Cardiac muscle cell (in vitro differentiated cells and primary cell): ENCODE measurements at regions not wholly inside any gene's neighbourhood (a gene's known extent, or its start where the extent isn't known, plus 50 kb on each side); places are given as distances from the start of the nearest gene placed in this dataset.

ENCODE experiments used
- DNase-seq, 2 donors: peaks; one replicate each; pipeline versions ENCODE4 v3.0.0 to v3.0.0-alpha.2; 2010 to 2017; ENCODE audit warnings: low read depth in 1 of 2, low spot score in 1 of 2
- H3K27ac ChIP-seq: fragments of 200-600 bp; sonication (generic); 2 replicates; pipeline ENCODE4 v1.5.1; 2016
- H3K27me3 ChIP-seq: fragments of 200-600 bp; sonication (generic); 2 replicates; pipeline ENCODE4 v1.6.0; 2016; ENCODE audit warnings: control low read depth
- H3K36me3 ChIP-seq: fragments of 200-600 bp; sonication (generic); 2 replicates; pipeline ENCODE4 v1.5.1; 2016; ENCODE audit warnings: control low read depth
- H3K4me1 ChIP-seq: fragments of 200-600 bp; sonication (generic); 2 replicates; pipeline ENCODE4 v1.8.1; 2017; ENCODE audit warnings: low read depth, mild to moderate bottlenecking, mixed run types
- H3K4me3 ChIP-seq: fragments of 200-600 bp; sonication (generic); 2 replicates; pipeline ENCODE4 v1.5.1; 2016; ENCODE audit warnings: mild to moderate bottlenecking
- H3K9me3 ChIP-seq: fragments of 200-600 bp; sonication (generic); 2 replicates; pipeline ENCODE4 v1.5.1; 2017; ENCODE audit warnings: low read depth, mild to moderate bottlenecking, control low read depth
- CTCF ChIP-seq: IDR thresholded peaks from 2 replicates; pipeline ENCODE4 v1.5.1; 2012; ENCODE audit warnings: low read depth, mild to moderate bottlenecking, low read length

- Histone ChIP-seq H3K4me3 (no peak overlapping the region), H3K9me3 (no peaks in the 10 kb centered on the region), H3K36me3 (no peaks in the 10 kb centered on the region), H3K27me3 (no peaks in the 10 kb centered on the region), H3K27ac (no peak overlapping the region), H3K4me1 (no peaks in the 10 kb centered on the region)
- DNase-seq: peak in 1 of 2 donors; percentile 38
- TF ChIP-seq CTCF: no peak
These were observed 220.3 kb downstream of the SPATA31D1 start for GRCh38 chr9:82208741-82209450.

- H3K4me3 ChIP-seq: no peak overlapping the region
- no peaks in the 10 kb centered on the region for H3K9me3 ChIP-seq
- no peaks in the 10 kb centered on the region for H3K27me3 ChIP-seq
- DNase-seq: no peak
- no peak for TF ChIP-seq CTCF
- H3K27ac ChIP-seq: no peak overlapping the region
- H3K4me1 ChIP-seq: no peaks in the 10 kb centered on the region
- no peaks in the 10 kb centered on the region for H3K36me3 ChIP-seq
These were observed 221.4 kb downstream of the SPATA31D1 start for GRCh38 chr9:82209797-82210470.

GRCh38 chr9:82212885-82213284, 224.3 kb downstream of the SPATA31D1 start:
- no peak for DNase-seq
- H3K36me3 ChIP-seq: no peaks in the 10 kb centered on the region
- TF ChIP-seq CTCF: no peak
- H3K4me1 ChIP-seq: no peaks in the 10 kb centered on the region
- H3K9me3 ChIP-seq: no peaks in the 10 kb centered on the region
- H3K4me3 ChIP-seq: no peak overlapping the region
- H3K27ac ChIP-seq: no peak overlapping the region
- no peaks in the 10 kb centered on the region for H3K27me3 ChIP-seq

GRCh38 chr9:82216435-82216834, 227.9 kb downstream of the SPATA31D1 start:
- H3K27ac ChIP-seq: no peak overlapping the region
- TF ChIP-seq CTCF: no peak

GRCh38 chr9:82223442-82223841, 234.9 kb downstream of the SPATA31D1 start:
- no peak overlapping the region for H3K27ac ChIP-seq
- peak in 1 of 2 donors; percentile 70 for DNase-seq
- no peaks in the 10 kb centered on the region for H3K36me3 ChIP-seq
- H3K9me3 ChIP-seq: no peaks in the 10 kb centered on the region
- H3K4me3 ChIP-seq: no peak overlapping the region
- no peaks in the 10 kb centered on the region for H3K4me1 ChIP-seq
- H3K27me3 ChIP-seq: no peaks in the 10 kb centered on the region
- TF ChIP-seq CTCF: no peak

More at GRCh38 chr9:82216435-82216834, 227.9 kb downstream of the SPATA31D1 start:
- no peak for DNase-seq
- Histone ChIP-seq H3K36me3 (no peaks in the 10 kb centered on the region), H3K9me3 (no peaks in the 10 kb centered on the region), H3K27me3 (no peaks in the 10 kb centered on the region), H3K4me3 (no peak overlapping the region), H3K4me1 (no peaks in the 10 kb centered on the region)
